HepG2 (cell line): ENCODE measurements at regions not wholly inside any gene's neighbourhood (a gene's known extent, or its start where the extent isn't known, plus 50 kb on each side); places are given as distances from the start of the nearest gene placed in this dataset.

Source experiments
- ATF6 ChIP-seq: sonication (generic); formaldehyde crosslinking; conservative IDR thresholded peaks from 2 replicates; pipeline ENCODE4 v1.4.0; 2020; ENCODE audit warnings: missing genetic modification reagents
- CREB3 ChIP-seq: sonication (generic); formaldehyde crosslinking; IDR thresholded peaks from 2 replicates; pipeline ENCODE4 v1.5.0; 2020; ENCODE audit warnings: missing genetic modification reagents
- E2F5 ChIP-seq: sonication (generic); formaldehyde crosslinking; conservative IDR thresholded peaks from 2 replicates; pipeline ENCODE4 v1.4.0; 2020; ENCODE audit warnings: missing genetic modification reagents
- HNF4G ChIP-seq, 2 experiments: sonication (generic) in 1 of 2; formaldehyde crosslinking in 1 of 2; IDR thresholded peaks; 2 replicates each; pipeline versions ENCODE4 v1.4.0 to v1.6.1; 2011 to 2020; ENCODE audit warnings: borderline replicate concordance in 2 of 2, low read depth in 2 of 2, mild to moderate bottlenecking in 2 of 2, low read length in 1 of 2, missing genetic modification reagents in 1 of 2, moderate library complexity in 1 of 2
- PBX2 ChIP-seq: IDR thresholded peaks from 2 replicates; pipeline ENCODE4 v1.6.1; 2016; ENCODE audit warnings: control low read depth
- SUZ12 ChIP-seq: fragments of 150-350 bp; IDR thresholded peaks from 2 replicates; pipeline ENCODE4 v1.6.1; 2014; ENCODE audit warnings: low read depth, low read length
- TAF1 ChIP-seq: sonication (generic); formaldehyde crosslinking; IDR thresholded peaks from 2 replicates; pipeline ENCODE4 v1.4.0; 2020; ENCODE audit warnings: missing genetic modification reagents
- TMF1 ChIP-seq: sonication (generic); formaldehyde crosslinking; IDR thresholded peaks from 2 replicates; pipeline ENCODE4 v1.8.1; 2022; ENCODE audit warnings: low read depth, missing genetic modification reagents
- ZFX ChIP-seq: sonication (generic); formaldehyde crosslinking; IDR thresholded peaks from 2 replicates; pipeline ENCODE4 v1.4.0; 2020; ENCODE audit warnings: mild to moderate bottlenecking, low read depth, missing genetic modification reagents, moderate library complexity

- TF ChIP-seq ATF6 (CRISPR knock-in tag) (no peak), E2F5 (no peak), CREB3 (CRISPR knock-in tag) (no peak), TMF1 (CRISPR knock-in tag) (no peak), ZFX (CRISPR knock-in tag) (no peak), HNF4G (IDR thresholded peaks at IDR 0.05; ENCODE audit: borderline replicate concordance, low read depth, low read length) (no peak), HNF4G (CRISPR knock-in tag; IDR thresholded peaks at IDR 0.05; ENCODE audit: borderline replicate concordance, low read depth) (no peak), TAF1 (no peak), SUZ12 (no peak), PBX2 (CRISPR knock-in tag) (no peak)
Measured at GRCh38 chr2:191618786-191619185, 59.1 kb upstream of the NABP1 start.
